WI38 (cell line): ENCODE measurements at regions not wholly inside any gene's neighbourhood (a gene's known extent, or its start where the extent isn't known, plus 50 kb on each side); places are given as distances from the start of the nearest gene placed in this dataset.

ENCODE experiments used
- H3K4me3 ChIP-seq: 2 replicates; pipeline ENCODE4 v1.5.1; 2011; ENCODE audit warnings: low read depth, mild to moderate bottlenecking, control low read depth, low read length
- CTCF ChIP-seq: IDR thresholded peaks from 2 replicates; pipeline ENCODE4 v1.5.1; 2012; ENCODE audit warnings: low read depth, mild to moderate bottlenecking, control low read depth, low read length

GRCh38 chr19:28929006-28929405 lies 283.9 kb downstream of the UQCRFS1 start:
- TF ChIP-seq CTCF, result no peak
- H3K4me3 ChIP-seq, result no peak overlapping the region

- no peak overlapping the region for H3K4me3 ChIP-seq
- no peak for TF ChIP-seq CTCF
Measured at GRCh38 chr19:28927456-28927855, 285.5 kb downstream of the UQCRFS1 start.

- no peak for TF ChIP-seq CTCF
- H3K4me3 ChIP-seq, result no peak overlapping the region
Measured at GRCh38 chr19:28920269-28921066, 292.5 kb downstream of the UQCRFS1 start.

- H3K4me3 ChIP-seq, result no peak overlapping the region
Measured at GRCh38 chr19:28917621-28918020, 295.3 kb downstream of the UQCRFS1 start.

GRCh38 chr19:28915737-28916460 lies 297.1 kb downstream of the UQCRFS1 start:
- H3K4me3 ChIP-seq, result no peak overlapping the region
- TF ChIP-seq CTCF, result no peak

More at GRCh38 chr19:28917621-28918020, 295.3 kb downstream of the UQCRFS1 start:
- no peak for TF ChIP-seq CTCF

GRCh38 chr19:28915202-28915601 lies 297.7 kb downstream of the UQCRFS1 start:
- TF ChIP-seq CTCF, result no peak

GRCh38 chr19:28914173-28914572 lies 298.8 kb downstream of the UQCRFS1 start:
- no peak overlapping the region for H3K4me3 ChIP-seq
- no peak for TF ChIP-seq CTCF

More at GRCh38 chr19:28915202-28915601, 297.7 kb downstream of the UQCRFS1 start:
- no peak overlapping the region for H3K4me3 ChIP-seq
